IMR-90 (cell line): ENCODE measurements at regions not wholly inside any gene's neighbourhood (a gene's known extent, or its start where the extent isn't known, plus 50 kb on each side); places are given as distances from the start of the nearest gene placed in this dataset.

Experiments used
- MAZ ChIP-seq: IDR thresholded peaks from 2 replicates; pipeline ENCODE4 v1.6.1; 2012; ENCODE audit warnings: low read depth, mild to moderate bottlenecking, low read length, improper control_type of control experiment, moderate library complexity, borderline replicate concordance
- MXI1 ChIP-seq: IDR thresholded peaks from 2 replicates; pipeline ENCODE4 v1.6.1; 2012; ENCODE audit warnings: low read depth, mild to moderate bottlenecking, low read length, moderate library complexity, borderline replicate concordance
- RFX5 ChIP-seq: IDR thresholded peaks from 2 replicates; pipeline ENCODE4 v1.8.0; 2012; ENCODE audit warnings: low read depth, mild to moderate bottlenecking, low read length, moderate library complexity
- TF ChIP-seq, protein P1 (sequence below): conservative IDR thresholded peaks from 2 replicates; pipeline ENCODE4 v1.5.1; 2012; ENCODE audit warnings: mild to moderate bottlenecking, low read depth, low read length, improper control_type of control experiment

DNA sequence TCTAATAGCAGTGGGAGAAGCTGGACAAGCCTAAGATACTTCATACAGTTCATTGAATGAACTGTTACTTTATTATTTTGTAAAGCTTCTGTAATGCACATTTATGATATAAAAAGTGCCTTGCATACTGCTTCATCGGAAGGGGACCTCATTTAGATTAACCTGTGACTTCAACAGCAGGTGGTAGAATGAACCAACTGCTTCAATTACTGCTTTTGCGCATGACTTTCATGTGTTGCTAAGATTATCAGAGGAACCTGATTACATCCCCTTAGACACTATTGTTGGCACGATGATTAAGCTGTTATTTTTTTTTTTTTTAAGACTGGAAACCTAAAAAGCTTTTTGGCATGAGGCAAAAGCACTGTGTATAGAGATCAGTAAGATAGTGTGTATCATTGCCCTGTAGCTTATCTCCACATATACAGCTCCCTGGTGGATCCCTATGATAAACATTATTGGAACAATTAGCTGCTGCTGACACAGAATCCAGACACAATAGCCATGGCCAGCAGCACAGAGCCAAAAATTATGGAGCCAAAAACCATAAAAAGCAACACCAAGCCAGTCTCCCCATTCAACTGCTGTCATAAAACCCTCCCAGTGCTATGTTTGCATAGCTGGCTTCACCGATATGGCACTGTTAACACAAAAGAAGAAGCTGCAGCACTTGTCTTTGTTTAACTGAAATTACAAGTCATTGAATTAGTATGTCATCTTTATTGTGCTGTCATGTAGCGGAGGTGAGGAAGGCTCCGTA lies 731.6 kb upstream of the MMS22L start:
- no peak for TF ChIP-seq MAZ
- TF ChIP-seq, protein P1, sequence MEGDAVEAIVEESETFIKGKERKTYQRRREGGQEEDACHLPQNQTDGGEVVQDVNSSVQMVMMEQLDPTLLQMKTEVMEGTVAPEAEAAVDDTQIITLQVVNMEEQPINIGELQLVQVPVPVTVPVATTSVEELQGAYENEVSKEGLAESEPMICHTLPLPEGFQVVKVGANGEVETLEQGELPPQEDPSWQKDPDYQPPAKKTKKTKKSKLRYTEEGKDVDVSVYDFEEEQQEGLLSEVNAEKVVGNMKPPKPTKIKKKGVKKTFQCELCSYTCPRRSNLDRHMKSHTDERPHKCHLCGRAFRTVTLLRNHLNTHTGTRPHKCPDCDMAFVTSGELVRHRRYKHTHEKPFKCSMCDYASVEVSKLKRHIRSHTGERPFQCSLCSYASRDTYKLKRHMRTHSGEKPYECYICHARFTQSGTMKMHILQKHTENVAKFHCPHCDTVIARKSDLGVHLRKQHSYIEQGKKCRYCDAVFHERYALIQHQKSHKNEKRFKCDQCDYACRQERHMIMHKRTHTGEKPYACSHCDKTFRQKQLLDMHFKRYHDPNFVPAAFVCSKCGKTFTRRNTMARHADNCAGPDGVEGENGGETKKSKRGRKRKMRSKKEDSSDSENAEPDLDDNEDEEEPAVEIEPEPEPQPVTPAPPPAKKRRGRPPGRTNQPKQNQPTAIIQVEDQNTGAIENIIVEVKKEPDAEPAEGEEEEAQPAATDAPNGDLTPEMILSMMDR: no peak
- TF ChIP-seq RFX5: no peak
- no peak for TF ChIP-seq MXI1
